GM18951 (cell line): ENCODE measurements at regions not wholly inside any gene's neighbourhood (a gene's known extent, or its start where the extent isn't known, plus 50 kb on each side); places are given as distances from the start of the nearest gene placed in this dataset.

Source experiments
- POLR2A ChIP-seq: IDR thresholded peaks from 4 replicates; pipeline ENCODE4 v1.6.1; 2011; ENCODE audit warnings: mild to moderate bottlenecking; ENCODE audit not compliant: insufficient read length, insufficient read depth; ENCODE audit errors: extremely low read depth
- in situ Hi-C: fragments of 300-500 bp; cut with MboI; formaldehyde crosslinking; loops from one replicate; pipeline ENCODE4 v1.12.0; 2022; ENCODE audit warnings: low sequenced_read_pairs, mixed read lengths, inconsistent platforms; ENCODE audit not compliant: unreplicated experiment

DNA sequence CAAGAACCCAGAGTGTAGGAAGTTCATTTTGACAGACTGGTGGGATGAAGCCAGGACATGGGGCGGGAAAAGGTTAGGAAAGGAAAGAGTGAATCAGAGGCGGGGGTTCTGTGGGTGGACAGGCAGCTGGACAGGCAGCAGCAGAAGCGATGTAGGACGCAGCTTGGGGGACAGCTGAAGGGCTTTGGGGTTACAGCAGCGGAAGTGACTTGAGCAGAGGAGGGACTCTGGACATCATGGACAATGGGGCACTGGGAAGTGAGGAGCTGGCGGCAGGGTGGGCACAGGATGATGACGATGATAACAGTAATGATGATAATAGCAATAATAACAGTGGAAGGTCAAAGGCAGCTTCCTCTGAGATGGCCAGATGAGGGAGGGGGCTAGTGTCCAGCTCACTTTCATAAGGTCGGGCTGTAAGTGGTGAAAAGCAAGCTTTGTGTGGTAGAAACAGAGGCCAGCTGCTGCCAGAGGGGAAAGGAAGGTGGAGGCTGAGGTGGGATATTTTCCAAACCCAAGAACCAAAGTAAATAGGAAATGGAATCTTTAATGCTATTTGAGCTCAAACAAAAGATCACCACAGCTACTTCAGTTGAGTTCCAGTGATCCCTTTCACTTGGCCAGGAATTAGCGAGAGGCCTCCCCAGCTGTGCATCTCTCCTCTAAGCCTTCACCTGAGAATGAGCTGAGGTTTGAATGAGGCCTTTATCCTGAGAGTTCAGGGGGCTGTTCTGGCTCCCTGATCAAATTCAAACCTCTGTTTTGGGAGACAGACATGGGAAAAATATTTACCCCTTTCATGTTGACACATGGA, 433.5 kb downstream of the DHX35 start:
- in situ Hi-C loops: no loop called here
- TF ChIP-seq POLR2A: no peak

DNA sequence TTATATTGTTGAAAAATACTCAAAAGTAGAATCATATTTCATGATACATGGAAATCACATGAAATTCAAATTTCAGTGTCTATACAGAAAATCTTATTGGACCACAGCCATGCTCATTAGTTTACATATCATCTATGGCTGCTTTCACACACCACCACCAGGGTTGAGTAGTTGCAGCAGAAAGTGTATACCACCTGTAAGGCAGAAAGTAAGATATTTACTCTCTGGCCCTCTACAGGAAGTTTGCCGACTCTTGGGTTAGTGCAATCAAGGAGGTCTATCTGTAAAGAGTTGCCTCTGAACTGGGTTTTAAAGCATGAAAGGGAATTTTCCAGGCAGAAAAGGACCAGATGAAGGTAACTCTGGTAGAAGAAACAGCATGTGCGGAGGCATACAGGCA, 432.3 kb downstream of the DHX35 start:
- in situ Hi-C loops: no loop called here
- TF ChIP-seq POLR2A: no peak

DNA sequence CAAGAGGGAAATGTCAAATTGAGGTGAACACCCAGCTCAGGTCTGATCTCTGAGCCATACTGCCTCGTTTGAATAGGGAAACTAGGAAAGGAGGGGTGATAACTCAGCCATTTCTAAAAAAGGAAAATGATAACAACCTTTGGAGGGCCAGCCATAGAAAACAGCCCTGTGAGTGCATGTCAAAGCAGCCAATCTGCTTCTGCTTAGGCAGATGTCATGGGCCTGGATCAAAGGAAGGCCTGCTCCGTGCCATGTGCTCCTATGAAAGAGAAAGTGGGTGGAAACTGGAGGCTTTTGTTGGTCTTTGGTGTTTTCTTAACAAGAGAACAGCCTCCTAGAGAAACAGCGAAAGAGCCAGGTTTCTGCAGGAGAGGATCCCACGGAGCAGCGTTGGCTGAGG, 428.0 kb downstream of the DHX35 start:
- TF ChIP-seq POLR2A: no peak
- in situ Hi-C loops: no loop called here

DNA sequence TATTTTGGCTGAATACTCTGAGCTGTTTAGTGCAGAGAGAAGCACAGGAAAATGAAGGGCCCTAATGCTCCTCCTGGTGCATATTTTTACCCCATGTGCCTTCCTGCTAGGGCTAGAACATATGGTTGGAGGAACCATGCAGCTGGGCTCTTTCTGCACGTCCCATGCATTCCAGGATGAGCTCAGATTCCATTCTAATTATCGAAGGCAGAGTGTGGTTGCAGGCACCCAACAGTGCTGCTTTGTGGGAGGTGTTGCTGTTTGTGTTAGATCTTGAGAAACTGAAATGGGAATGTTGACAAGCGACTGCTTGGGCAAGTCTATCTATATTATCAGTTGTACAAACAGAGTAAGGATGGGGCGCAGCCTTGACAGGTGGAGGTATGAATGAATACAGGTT, 419.5 kb downstream of the DHX35 start:
- in situ Hi-C loops: no loop called here
- TF ChIP-seq POLR2A: no peak

- TF ChIP-seq POLR2A: no peak
- in situ Hi-C loops: no loop called here
Observed at GRCh38 chr20:39378776-39379175, 416.6 kb downstream of the DHX35 start.

DNA sequence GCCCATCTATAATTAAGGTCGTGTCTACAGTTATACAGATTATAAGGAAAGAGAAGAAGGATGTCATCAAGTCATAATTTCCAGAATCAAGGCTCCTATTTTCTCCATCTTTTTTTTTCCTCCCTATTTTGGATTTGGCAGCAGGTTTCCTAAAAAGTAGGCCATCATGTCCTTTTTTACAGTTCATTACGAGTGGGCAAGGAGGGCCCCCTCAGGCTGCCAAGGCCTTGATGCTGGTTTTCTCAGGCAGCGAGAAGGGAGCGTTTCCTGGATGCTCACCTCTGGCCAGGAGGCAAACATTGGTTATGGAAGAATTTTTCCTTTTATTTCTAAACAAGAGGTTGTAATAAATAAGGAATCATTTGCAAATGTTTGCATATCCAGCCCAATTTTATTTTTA, 414.6 kb downstream of the DHX35 start:
- no peak for TF ChIP-seq POLR2A
- in situ Hi-C loops: no loop called here

- in situ Hi-C loops: no loop called here
- no peak for TF ChIP-seq POLR2A
Observed at GRCh38 chr20:39364320-39364719, 402.2 kb downstream of the DHX35 start.

- no peak for TF ChIP-seq POLR2A
- in situ Hi-C loops: no loop called here
Observed at GRCh38 chr20:39359981-39360620, 398.0 kb downstream of the DHX35 start.

GRCh38 chr20:39358052-39358451, 395.9 kb downstream of the DHX35 start:
- no peak for TF ChIP-seq POLR2A
- in situ Hi-C loops: no loop called here

GRCh38 chr20:39356908-39357307, 394.8 kb downstream of the DHX35 start:
- no peak for TF ChIP-seq POLR2A
- in situ Hi-C loops: no loop called here

- in situ Hi-C loops: no loop called here
- TF ChIP-seq POLR2A: no peak
Observed at GRCh38 chr20:39349240-39349639, 387.1 kb downstream of the DHX35 start.

- TF ChIP-seq POLR2A: no peak
- in situ Hi-C loops: no loop called here
Observed at GRCh38 chr20:39347626-39348025, 385.5 kb downstream of the DHX35 start.

DNA sequence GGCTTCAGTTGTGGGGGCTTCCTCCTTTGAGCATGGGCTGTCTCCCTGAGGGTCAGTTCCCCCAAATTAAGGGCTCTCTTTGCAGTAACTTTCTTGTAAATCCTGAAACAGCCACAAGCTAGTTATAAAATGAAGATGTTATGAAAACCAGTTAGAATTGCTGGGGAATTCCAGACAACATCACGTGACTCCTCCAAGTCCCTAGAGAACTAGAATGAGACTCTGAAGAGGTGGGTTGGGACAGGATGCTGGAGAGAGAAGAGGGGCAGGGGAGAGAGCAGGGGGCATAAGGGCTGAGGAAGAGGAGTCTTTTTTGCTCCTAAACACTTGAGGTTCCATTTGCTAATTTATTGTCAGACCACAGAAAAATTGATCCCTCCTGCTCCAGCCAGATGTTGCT, 380.3 kb downstream of the DHX35 start:
- in situ Hi-C loops: no loop called here
- TF ChIP-seq POLR2A: no peak
